Left cardiac atrium (tissue), 4 donors: ENCODE measurements at regions not wholly inside any gene's neighbourhood (a gene's known extent, or its start where the extent isn't known, plus 50 kb on each side); places are given as distances from the start of the nearest gene placed in this dataset.

Source experiments
- ATAC-seq, 2 donors: fragments of 200-7000 bp; cut with Tn5 transposase; one replicate each; pipeline ENCODE4 v1.9.1; 2020; ENCODE audit warnings: mild to moderate bottlenecking in 2 of 2, moderate library complexity in 2 of 2
- DNase-seq: peaks from one replicate; pipeline ENCODE4 v3.0.0-alpha.2; 2020
- intact Hi-C, 2 donors: fragments of 100-400 bp; cut with DNase I; formaldehyde crosslinking; loops; one replicate each; pipeline versions ENCODE4 v1.14.1 to v1.15.1; 2022 to 2023
- donor health status: DM: no; HTN: yes; CAD: no.
- donor health status: DM: no; HTN: yes; CAD: no; lungs with severe emphysema.
- donor health status: DM: yes; HTN: yes; CAD: no.
- donor health status: Dilated cardiomyopathy.

DNA sequence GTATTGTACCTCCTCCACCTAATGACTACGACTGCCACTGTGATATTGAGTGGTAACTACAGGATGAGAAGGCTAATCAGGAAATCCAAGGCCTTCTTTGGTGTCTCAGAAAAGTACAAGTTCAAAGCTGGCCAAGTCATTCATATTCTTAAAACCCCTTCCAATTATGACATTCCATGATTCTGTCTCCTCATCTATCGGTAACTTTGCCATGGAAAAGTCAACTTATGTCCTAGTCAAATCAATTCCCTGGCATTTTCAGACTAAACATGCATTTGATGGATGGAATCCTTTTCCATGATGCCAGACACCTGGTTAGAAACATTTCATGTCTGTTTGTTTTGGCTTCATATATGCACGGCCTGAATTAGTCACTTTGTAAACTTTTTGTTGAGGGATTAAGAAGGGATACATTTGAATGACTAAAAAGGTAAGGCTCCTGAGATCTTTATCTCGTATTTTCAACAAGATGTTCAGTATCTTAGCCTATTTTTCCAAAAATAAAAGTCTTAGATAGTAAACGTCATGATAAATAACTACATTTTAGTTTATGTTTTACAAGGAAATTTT is 186.5 kb downstream of the NHLRC3 start:
- intact Hi-C loops = no loop called here
- no peak for DNase-seq
- ATAC-seq = no peak

DNA sequence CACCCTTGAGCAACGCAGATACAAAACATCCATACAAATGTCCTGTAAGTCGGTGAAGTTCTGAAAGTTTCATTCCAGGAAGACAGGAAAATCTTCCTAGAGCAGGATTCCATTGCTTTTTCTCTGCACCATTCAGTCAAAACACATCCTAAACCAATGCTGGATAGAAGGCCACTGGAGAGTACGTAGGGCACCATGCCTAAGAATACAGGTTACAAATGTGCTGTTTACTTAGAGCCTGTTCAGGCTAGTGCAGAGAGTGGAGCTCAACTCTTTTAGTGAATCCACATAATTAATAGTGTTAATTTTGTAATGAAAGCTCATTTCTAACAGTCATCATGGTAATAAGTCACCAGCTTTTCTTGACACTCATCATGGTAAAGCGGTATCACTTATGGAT is 187.6 kb downstream of the NHLRC3 start:
- intact Hi-C loops = no loop called here
- ATAC-seq = no peak

DNA sequence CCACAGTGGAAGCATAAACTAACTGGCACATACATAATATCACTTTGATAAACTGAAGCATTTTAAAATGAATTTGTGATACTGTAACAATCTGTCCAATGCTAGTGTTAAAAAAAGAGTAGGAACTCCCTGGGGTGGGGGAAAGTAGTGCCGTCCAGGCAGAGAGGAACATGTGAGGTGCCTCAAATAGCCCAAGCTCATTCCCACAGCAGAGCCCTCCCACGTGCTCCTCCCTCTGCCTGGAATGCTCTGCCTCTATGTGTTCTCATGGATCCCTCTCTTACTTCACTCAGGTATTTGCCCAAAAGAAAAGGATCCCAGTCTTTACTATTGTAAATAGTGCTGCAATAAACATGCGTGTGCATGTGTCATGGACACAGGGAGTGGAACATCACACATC is 188.1 kb downstream of the NHLRC3 start:
- peak; percentile 66 to 83 for ATAC-seq

More for the DNA sequence above, 187.6 kb downstream of the NHLRC3 start:
- no peak for DNase-seq

DNA sequence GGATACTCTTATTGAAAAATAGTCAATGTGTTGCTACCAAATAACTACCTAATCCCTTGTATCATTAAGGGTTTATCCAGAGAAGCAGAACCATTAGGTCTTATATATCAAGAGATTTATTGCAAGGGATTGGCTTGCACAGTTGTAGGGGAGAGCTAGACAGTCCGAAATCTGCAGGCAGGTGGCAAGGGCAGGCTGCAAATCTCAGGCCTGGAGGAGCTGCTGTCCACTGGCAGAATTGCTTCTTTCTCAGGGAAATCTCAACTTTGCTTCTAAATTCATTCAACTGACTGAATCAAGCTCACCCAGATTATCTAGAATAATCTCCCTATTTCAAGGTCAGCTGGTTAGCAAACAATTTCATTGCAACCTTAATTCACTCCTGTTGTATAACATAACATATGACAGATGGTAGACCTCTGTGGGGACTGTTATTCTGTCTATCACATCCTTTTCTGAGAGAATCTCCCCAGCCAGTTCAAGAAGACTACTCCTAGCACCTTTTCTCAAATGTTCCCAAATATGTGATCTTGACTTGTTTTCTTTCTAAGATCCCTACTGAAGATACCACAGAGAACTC is 194.2 kb downstream of the NHLRC3 start:
- ATAC-seq (no peak), DNase-seq (no peak)
- intact Hi-C loops = no loop called here

More for the DNA sequence above, 188.1 kb downstream of the NHLRC3 start:
- no peak for DNase-seq
- intact Hi-C loops = no loop called here

DNA sequence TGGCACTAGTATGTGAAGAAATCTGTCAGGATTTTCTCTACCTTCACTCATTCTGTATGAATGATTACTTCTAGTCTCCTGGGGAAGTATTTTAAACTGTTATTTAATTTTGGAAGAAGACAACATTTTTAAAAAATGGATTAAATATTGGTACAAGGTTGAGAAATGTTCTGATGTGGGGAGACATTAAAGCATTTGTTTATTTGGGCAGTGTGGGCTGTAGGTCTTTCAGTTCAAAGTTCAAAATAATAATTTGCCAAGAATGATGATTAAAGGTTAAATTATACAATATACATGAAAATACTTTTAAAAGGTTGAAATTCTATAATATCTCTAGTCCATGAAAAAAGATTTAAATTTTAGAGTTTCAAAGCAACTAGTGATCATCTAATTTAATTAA is 194.7 kb downstream of the NHLRC3 start:
- ATAC-seq (no peak), DNase-seq (no peak)
- intact Hi-C loops = no loop called here

DNA sequence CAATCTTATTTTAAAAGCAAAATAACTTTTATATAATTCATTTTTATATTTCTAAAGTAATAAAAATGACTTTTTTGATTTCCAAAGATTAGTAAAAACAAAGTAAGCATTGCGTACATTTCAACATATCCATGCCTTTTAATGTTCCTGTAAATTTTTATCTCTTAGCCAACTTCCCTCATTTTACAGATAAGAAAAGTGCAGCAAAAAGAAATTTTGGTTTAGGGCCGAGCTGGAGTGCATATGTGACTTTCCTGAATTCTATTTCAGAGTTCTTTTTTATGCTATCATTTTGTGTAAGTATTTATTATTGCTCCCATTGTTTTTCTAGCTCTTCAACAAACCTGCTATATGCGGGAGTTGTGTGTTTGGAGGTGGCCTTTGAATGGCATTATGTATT is 195.3 kb downstream of the NHLRC3 start:
- no peak for ATAC-seq
- DNase-seq = no peak

DNA sequence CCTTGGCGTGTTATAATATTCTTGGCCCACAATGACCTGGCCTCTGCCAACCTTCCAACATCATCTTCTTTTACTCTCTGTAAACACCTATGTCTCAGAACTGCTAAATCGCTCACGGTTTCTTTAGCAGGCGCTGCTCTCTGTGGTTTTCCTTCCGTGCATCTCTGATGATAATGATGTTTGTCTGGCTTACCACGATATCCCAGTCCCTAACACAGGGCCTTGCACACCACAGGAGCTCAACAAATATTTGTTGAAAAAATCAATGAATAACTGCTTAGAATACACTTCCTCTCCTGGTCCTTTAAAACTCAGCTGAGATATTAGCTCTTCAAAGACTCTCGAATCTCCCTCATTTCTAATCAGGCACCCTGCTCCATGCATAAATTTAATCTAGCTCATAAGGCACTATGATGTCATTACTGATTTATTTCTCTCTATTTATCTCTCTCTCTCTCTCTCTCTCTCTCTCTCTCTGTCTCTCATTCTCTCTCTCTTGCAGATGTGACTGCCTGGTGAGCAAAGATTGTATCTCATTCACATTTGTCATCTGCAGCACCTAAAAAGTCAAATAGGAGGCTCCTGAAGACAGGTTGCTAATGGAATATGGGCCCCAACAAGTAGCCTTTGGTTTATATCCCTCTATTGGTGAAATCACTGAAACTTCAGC is 206.4 kb downstream of the NHLRC3 start:
- DNase-seq = no peak
- ATAC-seq = no peak
- intact Hi-C loops = no loop called here

More for the DNA sequence above, 195.3 kb downstream of the NHLRC3 start:
- intact Hi-C loops = no loop called here

DNA sequence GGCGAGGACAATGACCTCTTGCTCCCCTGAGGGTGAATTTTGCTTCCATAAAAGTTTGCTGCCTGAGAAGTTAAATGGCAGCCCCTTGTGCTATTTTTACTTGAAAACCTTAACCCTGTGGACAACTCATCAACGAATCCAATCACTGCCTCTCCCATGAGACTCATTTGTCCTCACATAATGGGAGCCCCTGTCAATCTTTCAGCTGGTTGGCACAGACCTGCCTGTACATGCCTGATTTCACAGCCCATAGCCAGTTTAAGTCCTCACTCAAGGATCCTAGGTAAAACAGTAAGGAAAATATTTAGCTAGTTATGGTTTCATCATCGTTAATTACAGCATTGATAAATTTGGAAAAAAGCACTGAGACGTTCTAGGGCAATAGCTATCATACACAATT is 207.4 kb downstream of the NHLRC3 start:
- ATAC-seq (no peak), DNase-seq (no peak)
- intact Hi-C loops = no loop called here

DNA sequence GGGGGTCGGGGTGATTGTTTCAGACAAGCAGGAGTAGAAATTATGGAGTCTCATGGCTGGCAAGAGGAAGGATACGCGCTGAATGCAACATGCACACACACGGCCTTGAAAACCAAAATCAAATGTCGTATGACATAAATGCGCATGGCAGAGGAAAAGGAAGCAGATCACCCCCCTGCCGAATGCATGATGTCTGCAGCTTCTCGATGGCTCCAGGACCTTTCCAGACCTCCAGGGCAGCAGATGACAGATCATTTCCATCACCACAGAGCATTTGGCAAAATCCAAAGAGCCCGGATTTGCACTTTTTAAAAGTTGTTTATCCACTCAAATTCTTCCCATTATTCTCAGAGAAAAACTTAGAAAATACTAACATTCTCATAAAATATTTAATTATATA is 211.7 kb downstream of the NHLRC3 start:
- no peak for DNase-seq
- no peak for ATAC-seq
- intact Hi-C loops = no loop called here

DNA sequence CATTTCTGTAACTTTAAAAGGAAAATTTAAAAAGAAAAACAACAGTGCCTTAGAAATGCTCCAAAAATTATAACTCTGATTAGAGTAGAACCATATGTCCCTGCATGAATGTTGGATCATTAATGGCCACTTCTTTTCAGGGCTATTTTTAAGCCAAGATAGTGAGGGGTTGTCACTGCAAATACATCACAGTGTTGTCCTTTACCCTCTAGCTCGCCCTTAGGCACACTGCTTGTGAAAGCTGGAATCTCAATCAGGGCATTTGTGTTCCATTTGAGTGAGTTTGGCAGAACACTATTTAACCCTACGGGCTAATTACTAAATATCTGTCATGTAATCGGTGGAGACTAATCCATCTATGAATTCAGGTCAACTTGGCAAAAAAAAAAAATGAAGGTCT is 212.2 kb downstream of the NHLRC3 start:
- intact Hi-C loops = no loop called here
- no peak for DNase-seq
- peak in 1 of 2 donors; percentile 41 for ATAC-seq

DNA sequence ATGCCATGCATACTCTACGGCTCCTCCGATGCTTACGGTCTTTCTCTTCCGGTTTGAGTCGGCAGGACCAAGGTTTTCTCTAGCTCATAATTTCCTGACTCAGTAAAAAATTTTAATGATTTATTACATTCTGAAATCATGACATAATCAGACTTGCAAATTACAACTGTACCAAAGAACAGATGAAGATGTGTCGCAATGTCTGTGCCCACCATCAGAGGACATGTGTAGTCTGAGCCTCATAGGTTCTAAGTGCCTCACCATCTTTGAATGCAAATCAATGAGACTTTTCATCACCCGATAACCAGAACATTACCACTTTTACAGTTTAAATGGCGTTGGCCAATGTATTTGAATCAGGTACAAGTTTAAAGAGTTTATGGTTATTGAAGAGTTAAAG is 213.1 kb downstream of the NHLRC3 start:
- ATAC-seq (no peak), DNase-seq (no peak)
- intact Hi-C loops = no loop called here

DNA sequence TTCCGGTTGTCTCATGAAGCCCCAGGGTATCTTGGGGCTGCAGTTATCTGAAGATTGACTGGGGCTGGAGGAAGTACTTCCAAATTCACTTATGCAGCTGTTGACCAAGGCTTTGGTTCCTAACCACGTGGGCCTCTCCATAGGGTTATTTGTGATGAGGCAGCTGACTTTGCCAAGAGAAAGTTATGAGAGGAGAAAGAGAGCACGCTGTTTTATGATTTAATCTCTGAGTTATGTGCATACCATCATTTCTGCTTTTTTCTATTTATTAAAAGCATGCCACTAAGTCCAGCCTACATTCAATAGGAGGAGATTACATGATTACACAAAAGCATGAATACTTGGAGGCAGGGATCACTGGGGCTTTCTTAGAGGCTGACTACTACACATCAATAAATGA is 215.5 kb downstream of the NHLRC3 start:
- no peak for ATAC-seq
- intact Hi-C loops = no loop called here
- DNase-seq = no peak

DNA sequence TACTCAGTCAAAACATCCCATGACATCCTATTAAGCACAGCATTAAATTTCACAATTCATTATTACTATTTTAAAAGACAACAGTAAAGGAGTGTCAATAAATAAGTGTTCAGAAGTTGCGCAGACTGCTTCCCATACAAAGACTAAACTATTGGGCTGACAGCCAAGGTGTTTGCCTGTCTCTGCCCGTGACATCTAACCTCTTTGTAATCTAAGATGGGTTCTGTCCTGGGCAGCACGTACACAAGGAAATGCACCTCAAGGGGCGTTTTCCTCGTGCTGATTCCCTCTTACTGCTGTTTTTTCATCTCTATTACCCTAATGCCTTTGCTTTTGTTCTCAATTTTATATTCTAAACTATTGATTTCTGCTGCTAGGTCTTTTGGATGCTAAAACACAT is 216.3 kb downstream of the NHLRC3 start:
- intact Hi-C loops = no loop called here
- DNase-seq = no peak
- ATAC-seq = no peak

DNA sequence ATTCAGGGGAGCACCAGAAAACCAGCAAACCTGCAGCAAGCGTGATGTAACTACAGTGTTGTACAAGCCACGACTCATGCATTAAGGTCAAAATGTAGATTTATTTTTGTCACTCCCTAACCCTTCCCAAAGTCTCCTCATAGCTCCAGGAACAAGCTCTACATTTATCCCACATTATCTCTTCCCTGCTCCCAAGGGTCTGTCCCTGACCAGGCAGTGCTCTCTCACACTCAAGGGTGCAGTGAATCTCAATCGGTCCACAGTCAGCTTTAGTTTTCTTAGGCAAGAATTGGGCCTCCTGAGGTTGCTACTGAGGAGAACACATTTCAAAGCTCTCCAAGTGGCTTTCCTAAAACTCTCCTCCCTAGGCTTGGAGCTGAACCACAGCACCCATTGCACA is 219.4 kb downstream of the NHLRC3 start:
- DNase-seq (no peak), ATAC-seq (peak; percentile 85 to 87)
- intact Hi-C loops = no loop called here

DNA sequence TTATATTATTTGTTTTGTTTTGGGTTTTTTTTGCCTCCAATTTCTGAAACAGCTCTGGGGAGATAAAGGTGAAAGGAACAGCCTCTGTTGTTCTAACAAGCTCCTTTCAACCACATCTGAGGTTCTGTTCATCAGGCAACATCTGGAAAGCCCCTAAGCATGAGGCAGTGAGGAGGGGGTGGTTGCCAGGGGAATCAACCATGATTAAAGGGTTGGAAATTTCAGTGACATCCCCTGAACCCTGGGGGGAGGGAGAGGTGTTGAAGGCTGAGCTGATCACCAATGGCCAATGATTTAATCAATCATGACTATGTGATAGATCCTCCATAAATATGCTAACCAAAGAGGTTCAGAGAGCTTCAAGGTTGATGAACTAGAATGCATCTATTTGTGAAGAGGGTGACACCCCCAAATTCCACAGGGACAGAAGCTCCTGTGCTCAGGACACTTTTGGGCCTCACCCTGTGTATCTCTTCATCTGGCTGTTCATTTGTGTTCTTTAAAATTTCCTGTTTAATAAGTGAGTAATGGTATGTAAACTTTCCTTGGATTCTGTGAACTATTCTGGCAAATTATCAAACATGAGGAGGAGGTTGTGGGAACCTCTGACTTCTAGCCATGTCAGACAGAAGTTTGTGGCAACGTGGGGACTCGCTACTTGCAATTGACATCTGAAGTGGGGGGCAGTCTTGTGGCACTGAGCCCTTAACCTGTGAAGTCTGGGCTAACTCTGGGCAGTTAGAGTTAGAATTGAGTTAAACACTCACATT is 221.3 kb downstream of the NHLRC3 start:
- intact Hi-C loops = loop anchor here in 1 of 2 donors (10.0 kb wide), 1 partner anchor 205 kb away; no protein-coding TSS in a partner anchor
- ATAC-seq (no peak), DNase-seq (no peak)

DNA sequence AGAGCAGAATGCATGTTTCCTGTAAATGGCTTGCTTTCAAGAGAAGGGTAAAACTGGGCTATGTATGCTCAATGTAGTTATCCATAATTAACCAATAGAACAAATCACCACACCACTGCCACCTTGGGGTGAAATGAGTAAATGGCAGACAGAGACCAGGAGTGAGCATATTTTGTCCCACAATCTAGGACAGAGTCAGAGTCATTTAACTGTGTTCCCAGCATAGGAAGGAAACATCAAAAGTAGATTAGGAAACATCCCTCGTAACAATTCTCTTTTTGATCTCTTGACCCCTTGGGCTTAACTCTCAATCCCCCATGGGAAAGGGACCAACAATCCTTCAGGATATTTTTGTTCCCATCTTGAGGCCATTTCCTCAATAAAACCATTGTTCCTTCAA is 224.8 kb downstream of the NHLRC3 start:
- ATAC-seq = peak; percentile 73 to 83
- intact Hi-C loops = loop anchor here in 1 of 2 donors (10.0 kb wide), 1 partner anchor 208 kb away; no protein-coding TSS in a partner anchor
- DNase-seq = peak; percentile 37

DNA sequence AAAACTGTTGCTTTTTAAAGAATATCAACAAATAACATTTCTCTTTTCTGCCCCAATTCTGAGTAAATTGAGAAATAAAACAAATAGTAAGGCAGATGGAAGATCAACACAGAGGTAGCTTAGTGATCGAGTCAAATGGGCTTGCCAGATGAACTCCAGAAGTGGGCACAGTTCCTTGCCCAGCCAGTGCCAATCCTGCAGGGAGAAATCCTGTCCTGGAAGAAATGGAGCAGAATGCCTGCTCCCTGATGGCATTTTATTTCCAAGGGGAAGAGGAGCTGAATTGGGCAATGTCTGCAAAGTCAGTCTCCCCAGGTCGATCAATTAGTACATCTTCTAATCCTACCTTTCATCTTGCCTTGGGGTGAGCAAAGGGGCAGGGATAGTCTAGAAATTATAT is 225.3 kb downstream of the NHLRC3 start:
- peak in 1 of 2 donors; percentile 29 for ATAC-seq
- no peak for DNase-seq
- intact Hi-C loops = loop anchor here in 1 of 2 donors (10.0 kb wide), 1 partner anchor 209 kb away; no protein-coding TSS in a partner anchor

DNA sequence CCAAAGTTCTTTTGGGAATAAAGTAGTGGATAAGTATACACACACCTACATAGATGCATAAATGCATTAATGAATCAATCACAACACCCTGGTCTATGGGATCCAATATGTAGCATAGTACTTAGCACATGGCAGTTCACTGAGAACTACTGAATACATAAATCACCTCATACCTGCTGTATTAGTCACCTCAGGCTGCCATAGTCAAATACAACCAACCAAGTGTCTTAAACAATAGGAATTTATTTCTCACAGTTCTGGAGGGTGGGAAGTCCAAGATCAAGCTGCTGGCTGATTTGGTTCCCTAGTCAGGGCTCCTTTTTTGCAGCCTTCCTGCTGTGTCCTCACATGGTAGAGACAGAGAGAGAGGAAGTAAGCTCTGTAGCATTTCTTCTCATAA is 228.2 kb downstream of the NHLRC3 start:
- DNase-seq (no peak), ATAC-seq (no peak)
- intact Hi-C loops = loop anchor here in 1 of 2 donors (10.0 kb wide), 1 partner anchor 212 kb away; no protein-coding TSS in a partner anchor

DNA sequence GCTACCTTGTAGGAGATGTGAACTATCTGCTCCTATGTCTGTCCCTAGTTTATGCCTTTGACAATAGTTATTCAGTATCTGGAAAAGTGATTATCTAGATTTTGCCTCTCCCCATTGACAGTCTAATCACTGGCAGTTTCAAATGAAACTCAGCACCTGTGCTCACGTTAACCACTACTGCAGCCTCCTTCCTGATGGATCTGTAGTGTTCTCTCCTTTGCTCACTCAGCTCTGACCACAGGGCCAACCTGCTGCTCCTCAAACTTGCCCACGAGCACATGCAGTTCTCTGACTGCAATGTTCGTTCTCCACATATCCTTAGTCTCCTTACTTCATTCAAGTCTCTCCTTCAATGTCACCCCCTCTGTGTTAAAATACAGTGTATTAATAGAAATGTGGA is 230.1 kb downstream of the NHLRC3 start:
- no peak for DNase-seq
- no peak for ATAC-seq
- intact Hi-C loops = loop anchor here in 1 of 2 donors (10.0 kb wide), 1 partner anchor 214 kb away; no protein-coding TSS in a partner anchor

DNA sequence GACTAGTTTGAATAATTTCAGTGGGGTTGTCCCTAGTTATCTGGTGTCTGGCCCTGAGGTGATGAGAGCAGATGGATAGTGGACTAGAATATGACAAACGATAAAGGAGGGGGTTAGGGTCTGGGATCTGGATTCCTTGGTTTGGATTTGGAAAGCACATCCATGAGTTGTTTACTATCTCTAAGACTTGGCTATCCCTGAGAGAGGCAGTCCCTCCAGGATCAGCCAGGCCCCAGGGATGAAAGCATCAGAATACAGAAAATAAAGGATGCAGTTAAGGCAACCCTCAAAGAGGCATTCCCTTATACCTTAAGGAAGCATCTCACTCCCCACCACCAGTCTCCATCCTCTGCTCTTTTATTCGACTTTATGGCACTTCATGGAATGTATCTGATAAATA is 230.7 kb downstream of the NHLRC3 start:
- ATAC-seq (no peak), DNase-seq (no peak)
- intact Hi-C loops = loop anchor here in 1 of 2 donors (10.0 kb wide), 1 partner anchor 214 kb away; no protein-coding TSS in a partner anchor
